ENCODE measurements at regions not wholly inside any gene's neighbourhood (a gene's known extent, or its start where the extent isn't known, plus 50 kb on each side); places are given as distances from the start of the nearest gene placed in this dataset.
A peak's percentile ranks its signal among the peaks of the same experiment; 100 is the strongest.

DNA sequence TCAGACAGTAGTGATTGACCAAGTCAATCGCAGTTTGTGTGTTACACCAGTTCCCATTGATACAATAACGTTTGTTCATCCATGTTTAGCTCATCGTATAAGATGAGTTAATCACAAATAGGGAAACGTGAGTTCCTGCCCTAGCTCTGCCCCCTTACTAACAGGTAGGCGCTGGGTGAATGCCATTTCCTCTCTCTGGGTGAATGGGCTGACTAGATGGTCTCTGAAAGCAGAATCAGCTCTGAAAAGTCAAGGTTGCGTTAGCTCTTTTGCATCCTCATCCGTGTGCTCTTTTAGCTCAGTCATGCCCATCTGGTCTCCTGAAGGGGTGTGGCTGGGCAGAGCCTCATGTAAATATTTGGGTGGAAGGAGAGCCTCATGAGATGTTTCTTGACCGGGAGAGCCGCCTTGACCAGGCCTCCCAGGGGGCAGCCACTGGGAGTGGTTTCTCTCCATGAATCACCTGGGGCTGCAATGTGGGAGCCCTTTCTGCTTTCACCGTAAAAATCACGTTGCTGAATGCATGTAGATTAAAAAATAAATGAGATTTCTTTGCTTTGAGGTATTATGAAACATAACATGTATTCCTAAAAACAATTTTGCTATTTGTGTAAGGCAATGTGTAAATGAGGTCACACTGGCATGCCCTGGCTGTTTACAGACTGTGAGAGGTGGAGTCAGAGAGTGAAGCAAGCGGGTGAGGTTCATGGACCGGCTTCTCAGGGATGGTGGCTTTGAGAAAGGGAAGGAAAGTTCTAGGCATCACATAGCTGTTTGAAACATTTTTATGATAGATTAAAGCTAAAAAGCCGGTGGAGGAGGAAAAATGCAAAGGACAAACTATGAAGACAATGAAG, 108.4 kb upstream of the RASGRP1 start:
- DNase-seq: no peak

- DNase-seq: no peak
Measured at GRCh38 chr15:38674448-38674847, 109.8 kb upstream of the RASGRP1 start.

- no peak for DNase-seq
Measured at GRCh38 chr15:38678281-38678680, 113.7 kb upstream of the RASGRP1 start.

GRCh38 chr15:38680775-38681174, 116.2 kb upstream of the RASGRP1 start:
- DNase-seq: no peak

GRCh38 chr15:38682363-38682762, 117.7 kb upstream of the RASGRP1 start:
- no peak for DNase-seq

- no peak for DNase-seq
Measured at GRCh38 chr15:38682861-38683260, 118.2 kb upstream of the RASGRP1 start.

DNA sequence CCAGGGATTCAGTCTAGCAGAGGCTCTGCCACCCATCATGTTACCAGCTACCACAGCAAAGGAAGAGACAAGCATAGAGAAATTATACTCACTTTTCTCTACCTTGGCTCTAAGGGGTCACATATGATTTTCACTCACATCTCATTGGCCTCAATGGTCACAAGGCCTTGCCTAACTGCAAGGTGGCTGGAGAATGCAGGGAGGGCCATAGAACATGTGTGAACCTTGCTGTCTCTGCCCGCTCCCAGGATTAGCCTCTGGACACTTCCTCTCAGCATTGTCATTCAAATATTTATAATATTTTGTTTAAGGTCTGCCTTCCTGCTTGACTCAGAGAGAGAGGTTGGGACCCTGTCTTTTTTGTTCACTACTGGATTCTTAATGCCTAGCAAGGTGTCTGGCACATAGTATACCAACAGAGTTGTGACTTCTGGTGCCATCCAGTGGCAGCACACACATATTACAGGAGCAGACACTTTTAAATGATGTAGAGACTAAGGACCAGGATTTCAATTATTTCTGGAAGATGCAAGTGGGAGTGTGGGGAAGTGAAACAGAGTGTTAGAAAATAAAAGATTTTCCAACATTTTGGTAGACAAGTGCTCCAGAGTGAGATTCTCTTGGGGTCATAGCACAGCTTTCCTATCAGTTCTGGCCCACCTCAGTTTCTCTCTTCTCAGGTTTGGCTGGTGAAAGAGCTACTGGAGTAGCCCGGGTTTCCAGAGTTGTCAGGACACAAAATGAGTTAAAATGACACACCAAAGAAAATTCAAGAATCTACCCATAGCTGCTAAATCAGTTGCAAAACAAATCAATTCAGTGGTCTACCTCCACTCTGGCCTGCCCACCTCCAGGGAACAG, 119.0 kb upstream of the RASGRP1 start:
- peak; percentile 54 for DNase-seq

- DNase-seq: no peak
Measured at GRCh38 chr15:38684440-38685010, 119.9 kb upstream of the RASGRP1 start.

DNA sequence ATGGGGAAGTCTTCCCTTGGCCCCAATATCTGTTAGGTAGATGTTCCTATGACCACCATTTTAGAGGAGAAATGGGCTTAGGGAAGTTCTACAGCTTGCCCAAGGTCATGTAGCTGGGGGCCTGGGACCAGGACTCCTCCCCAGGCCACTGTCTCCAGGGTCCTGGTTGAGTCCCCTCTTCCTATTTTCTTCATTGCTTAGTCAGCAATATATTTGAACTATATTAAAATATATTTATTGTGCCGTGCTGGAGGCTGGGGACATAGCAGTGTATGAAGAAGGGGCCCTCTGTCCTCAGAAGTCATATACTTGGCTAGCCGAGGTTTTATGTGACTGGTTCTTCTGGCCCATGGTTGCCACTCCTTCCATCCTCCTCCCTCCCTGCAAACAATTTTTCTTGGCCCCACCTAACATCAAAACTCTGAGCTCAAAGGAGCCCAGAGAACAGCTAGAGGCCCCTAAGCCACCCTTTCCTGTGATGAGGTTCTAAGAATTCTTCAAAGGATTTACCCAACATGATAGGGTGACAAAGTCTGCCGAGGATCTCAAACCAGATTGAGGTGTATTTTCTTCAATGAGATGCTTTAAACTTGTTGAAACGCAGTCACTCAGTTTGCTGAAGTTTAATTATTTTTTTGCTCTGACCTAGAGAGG, 121.2 kb upstream of the RASGRP1 start:
- DNase-seq: no peak

DNA sequence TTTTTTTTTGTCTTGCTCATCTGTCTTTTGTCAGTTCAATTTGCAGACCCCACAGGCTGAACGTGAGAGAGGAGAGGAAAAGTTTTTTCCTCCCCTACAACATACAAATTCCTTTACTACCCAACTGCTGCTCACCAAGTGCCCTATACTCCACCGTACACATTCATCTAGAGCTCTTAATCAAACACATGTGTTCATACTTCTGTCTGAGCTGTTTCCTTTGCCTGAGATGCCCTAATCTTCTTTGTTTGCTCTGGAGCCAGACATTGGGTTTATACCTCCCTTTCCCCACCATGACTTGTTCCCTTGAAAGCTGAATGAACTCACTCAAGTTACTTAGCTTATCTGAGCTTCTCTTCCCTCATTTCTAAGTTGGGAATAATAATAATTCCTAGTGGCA, 122.7 kb upstream of the RASGRP1 start:
- DNase-seq: no peak

GRCh38 chr15:38687775-38688495, 123.3 kb upstream of the RASGRP1 start:
- no peak for DNase-seq

DNA sequence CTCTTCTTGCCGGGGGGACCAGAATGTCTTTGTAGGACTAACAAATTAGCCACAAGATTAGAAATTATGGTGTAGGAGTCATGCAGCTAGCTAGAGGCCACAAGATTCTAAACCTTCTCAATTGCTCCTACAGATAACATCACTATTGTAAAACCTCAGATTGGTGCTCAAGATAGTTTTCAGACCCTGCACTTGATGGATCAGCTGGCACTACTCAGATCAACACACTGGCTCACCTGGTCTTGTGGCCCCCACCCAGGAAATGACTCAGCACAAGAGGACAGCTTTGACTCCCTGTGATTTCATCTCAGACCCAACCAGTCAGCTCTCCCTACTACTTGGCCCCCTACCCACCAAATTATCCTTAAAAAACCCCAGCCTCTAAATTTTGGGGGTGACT, 124.1 kb upstream of the RASGRP1 start:
- DNase-seq: no peak

DNA sequence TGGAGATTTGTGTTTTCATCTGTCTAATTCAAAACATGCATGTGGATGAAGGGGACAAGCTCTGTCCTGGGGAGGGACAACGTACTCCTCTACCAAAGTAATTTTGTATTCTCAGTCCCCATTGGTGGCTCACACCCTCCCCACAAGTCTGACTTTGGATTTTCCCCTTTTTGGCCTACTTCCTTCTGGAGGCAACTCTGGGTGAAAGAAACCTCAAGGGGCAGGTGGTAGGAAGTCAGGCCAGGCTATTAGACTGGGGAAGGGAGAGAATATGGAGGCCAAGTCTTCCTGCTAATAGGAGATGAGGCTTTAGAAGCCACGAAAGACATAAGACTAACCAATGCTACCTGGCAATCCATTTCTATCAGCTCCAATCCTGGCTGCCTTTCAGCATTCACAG, 124.9 kb upstream of the RASGRP1 start:
- DNase-seq: no peak

GRCh38 chr15:38690216-38690615, 125.6 kb upstream of the RASGRP1 start:
- no peak for DNase-seq

- peak; percentile 25 for DNase-seq
Measured at GRCh38 chr15:38690719-38691332, 126.2 kb upstream of the RASGRP1 start.

- no peak for DNase-seq
Measured at GRCh38 chr15:38691377-38691776, 126.8 kb upstream of the RASGRP1 start.

- no peak for DNase-seq
Measured at GRCh38 chr15:38691965-38692788, 127.6 kb upstream of the RASGRP1 start.

DNA sequence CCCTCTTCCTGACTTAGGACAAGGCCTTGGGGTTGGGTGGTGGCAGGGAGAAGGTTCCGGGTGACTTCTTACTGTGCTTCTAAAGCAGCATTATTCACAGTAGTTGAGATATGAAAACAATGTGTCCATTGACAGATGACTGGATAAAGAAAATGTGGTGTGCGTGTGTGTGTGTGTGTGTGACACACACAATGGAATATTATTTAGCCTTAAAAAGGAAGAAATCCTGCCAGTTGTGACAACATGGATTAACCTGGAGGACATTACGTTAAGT, 128.1 kb upstream of the RASGRP1 start:
- DNase-seq: no peak

DNA sequence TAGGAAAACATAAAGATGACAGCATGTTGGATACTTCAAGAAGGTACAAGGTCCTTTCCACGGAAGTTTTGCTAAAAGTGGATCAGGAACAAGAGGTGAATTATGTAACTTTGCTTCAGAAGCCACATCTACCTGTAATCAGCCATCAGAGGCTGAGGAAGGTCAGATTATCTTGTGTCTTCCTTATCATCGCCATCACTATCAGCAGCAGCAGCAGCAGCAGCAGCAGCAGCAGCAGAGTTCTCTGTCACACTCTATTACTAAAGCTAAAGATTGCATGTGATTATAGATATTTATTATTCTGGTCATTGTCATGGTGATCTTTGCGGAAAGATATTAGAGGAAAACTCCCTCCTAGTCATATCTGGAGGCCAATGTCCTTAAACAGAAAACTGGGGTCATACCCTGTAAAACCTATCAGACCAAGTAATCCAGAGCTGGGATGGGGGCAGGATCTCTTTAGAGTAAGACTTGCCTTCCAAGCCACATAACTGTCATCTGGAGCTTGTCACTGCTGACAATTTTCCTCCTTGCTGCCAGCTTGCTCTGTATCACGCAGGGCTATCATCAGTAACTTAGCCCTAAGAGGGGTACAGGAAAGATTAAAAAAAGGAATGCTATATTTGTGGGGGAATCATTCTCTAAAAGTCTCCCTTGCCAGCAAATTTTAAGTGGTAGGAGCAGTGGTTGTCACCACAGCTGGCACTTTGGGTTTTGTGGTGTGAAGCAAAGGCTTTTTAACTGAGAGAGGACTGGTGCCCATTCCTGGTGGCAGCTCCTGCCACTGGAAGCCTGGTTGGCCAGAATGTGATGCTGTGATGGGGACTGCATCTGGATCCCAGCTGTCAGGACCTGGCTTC, 130.9 kb upstream of the RASGRP1 start:
- DNase-seq: no peak

DNA sequence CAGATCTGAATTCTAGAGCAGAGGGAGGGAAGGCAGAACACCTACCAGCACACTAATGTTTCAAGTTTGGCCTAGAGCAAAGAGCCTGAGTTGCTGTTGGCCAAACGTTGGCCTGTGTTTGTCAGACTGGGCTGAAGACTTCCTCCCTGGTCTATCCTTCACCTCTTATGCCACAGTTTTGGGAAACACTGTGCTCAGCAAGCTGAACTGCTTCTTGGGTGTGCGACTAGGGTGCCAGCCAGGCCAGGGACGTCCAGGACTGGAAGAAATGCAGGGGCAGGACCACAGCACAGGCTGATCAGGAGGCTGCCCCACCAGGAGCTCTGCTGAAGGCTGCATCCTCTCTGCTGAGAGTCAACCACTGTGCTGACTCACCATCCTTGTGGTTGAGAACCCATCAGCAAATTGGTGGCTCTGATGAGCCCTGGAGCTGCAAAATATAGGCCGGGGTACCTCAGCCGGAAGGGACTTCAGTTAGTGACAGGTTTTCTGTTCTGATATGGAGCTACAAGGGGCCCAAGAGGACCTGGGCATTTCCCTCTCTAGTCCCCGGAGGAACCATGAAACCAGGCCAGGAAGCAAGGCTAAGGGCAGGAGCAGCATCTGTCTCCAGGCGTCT, 131.6 kb upstream of the RASGRP1 start:
- no peak for DNase-seq

Data from NCI-H526 treated with DMSO at 0.1 percent for 48 hours (cell line).